Fibroblast of skin of scalp (primary cell): ENCODE measurements at regions not wholly inside any gene's neighbourhood (a gene's known extent, or its start where the extent isn't known, plus 50 kb on each side); places are given as distances from the start of the nearest gene placed in this dataset.

Experiments
- DNase-seq: peaks from one replicate; pipeline ENCODE4 v3.0.0-alpha.2; 2013

DNA sequence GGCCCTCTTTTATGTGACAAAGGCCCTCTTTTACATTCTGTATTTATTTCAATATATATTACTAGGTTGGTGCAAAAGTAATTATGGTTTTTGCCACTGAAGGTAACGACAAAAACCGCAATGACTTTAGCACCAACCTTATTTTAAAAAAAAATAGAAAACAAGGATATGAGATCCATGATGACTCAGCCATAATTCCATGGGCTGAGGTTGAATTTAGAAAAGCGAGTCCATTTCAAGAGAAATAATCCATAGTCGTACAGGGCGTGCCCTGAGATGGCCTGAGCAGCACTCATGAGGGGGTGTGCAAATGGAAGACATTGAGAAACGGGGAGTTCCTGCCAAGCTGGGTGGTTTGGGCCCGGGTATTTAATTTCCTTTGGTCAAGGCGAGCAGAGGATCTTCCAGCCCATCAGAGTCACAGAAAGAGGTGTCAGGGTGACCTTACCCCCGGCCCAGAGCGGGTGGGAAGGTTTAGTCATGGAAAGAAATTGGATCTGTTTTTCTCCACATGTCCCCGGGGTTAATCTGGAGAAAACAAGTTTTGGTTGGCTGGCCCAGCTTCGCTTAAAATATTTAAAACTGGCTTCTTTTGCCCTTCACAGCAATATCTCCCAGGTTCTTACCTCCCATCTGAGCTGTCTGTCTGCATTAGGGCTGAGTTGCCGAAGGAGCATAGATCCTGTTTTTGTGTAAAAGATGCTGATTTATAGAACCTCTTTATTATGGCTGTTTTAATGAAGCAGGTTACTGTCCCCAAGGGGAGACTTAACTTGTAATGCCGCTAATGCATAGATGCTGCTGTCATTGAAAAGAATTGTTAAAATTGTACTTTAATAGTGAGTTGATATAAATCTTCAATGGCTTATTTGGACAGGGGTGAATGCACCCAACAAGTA is 255.6 kb downstream of the PREX1 start:
- no peak for DNase-seq

DNA sequence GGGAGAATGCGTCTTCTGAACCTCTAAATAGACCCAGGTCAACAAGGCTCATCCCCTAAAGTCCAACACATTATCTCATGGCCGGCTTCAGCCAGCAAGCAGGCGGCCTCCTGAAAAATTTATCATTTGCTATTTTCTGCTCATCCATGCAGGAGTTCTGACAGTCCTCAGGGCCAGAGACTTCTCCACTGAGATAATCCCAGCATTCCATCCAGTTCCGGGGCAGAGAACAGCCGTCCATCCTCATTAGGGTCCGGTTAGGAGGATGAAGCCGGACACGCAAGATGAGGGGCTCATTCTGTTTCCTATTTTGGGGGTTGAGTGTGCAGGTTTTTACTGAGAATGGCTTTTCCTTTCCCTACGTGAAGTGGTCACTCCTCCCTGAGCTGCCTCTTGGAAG is 258.1 kb downstream of the PREX1 start:
- no peak for DNase-seq

DNA sequence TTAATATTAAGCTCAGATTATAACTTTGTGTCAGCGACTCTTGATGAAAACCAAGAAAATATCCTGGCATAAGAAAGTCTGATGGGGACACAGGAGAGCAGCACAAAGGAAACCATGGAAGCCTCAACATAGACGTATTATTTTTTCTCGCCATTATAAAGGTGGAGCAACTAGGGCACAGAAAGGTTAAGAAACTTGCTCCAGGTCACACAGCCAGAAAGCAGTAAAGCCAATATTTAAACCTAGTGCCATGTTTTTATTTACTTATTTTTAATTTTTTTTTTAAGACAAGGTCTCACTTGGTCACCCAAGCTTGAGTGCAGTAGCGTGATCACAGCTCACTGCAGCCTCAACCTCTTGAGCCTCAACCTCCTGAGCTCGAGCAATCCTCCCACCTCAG is 259.3 kb downstream of the PREX1 start:
- no peak for DNase-seq

DNA sequence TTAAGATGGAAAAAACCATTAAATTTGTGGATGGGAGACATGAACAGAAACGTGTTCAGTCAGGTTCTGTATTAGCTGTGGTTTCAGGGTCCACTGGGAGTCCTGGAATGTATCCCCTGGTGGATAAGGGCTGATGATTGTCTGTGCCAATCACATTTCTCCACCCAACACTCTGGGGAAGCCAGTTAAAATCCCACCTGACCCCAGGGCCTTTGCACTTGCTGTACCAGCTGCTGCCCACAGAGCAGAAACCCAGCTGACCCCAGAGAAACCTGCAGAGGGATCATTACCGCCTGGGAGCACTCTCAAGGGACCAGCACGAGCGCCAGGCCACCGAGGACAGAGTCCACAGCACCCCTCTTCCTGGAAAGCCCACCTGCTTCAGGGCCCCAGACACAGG is 260.7 kb downstream of the PREX1 start:
- no peak for DNase-seq

DNA sequence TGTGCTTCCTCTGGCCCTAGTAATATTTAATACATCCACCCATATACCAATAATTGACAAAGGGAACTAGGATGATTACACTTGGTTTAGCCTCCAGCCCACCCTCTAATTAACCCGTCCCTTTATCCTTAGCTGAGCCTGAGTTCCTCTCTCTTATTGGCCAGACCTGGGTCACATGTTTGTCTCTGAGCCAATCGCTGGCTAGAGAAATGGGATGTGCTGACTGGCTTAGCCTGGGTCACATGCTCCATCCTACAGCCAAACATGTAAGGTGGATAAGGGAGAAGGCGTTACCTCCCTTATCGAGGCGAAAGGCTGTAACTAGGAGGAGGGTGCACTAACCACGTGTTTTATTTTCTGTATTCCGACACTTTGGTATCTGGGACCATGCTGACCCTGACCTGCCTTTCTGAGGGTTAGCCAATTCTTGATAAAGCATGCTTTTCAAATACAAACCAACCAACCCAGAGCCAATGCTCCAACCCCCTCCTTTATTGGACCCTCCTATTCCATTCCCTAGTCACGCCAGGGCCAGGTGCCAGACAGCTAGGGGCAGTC is 262.7 kb downstream of the PREX1 start:
- no peak for DNase-seq

DNA sequence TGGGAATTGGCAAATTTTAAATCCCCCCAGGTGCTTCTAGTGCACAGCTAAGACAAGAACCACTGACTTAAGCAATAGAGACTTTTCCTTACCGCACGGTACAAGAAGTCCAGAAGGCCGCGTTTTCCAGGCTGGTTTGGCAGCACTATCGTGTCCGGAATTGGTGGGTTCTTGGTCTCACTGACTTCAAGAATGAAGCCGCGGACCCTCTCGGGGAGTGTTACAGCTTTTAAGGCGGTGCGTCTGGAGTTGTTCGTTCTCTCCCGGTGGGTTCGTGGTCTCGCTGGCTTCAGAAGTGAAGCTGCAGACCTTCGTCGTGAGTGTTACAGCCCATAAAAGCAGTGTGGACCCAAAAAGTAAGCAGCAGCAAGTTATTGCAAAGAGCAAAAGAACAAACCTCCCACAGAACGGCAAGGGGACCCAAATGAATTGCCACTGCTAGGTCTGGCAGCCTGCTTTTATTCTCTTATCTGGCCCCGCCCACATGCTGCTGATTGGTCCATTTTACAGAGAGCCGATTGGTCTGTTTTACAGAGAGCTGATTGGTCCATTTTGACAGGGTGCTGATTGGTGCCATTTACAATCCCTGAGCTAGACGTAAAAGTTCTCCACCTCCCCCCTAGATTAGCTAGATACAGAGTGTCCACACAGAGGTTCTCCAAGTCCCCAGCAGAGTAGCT is 264.5 kb downstream of the PREX1 start:
- DNase-seq, result no peak

DNA sequence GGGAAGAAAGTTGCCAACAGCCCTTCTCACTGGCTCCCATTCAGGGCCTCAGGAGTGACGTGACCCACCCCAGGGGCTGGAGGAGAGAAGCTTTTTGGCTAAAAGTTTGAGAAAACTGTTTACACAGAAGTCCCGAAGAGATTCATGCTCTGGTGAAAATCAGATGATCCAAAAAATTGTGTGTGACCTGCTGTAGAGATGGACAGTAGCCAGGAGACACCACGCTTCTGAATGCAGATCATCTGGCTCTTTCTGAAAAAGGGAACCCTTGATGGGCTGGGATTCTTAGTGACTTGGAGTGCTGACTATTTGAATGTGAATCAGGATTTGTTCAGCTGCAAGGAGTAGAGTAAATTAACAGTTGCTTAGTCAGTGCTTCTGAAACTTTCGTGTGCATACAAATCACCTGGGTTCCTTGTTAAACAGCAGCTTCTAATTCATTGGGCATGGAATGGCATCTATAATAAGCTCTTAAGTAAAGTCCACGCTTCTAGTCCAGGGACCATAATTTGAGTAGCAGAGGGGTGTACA is 265.1 kb downstream of the PREX1 start:
- DNase-seq, result no peak

DNA sequence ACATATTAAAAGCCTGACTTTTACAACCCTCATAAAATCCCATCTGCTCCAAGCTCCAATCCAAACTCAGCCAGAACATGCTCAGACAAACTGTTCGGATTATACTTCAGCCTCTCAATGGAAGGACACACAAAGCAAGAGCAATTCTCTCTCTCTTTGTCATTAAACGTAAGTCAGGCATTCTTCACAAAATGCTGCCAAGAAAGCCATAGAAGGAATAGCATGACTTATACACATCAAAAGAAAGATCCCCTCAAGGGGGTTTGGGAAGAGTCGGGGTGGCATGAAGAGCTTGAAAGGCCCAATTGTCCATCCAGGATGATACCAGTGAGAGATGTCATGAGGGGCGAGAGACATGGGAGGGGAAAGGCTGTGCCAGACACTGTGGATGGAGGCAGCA is 268.9 kb downstream of the PREX1 start:
- DNase-seq, result no peak

DNA sequence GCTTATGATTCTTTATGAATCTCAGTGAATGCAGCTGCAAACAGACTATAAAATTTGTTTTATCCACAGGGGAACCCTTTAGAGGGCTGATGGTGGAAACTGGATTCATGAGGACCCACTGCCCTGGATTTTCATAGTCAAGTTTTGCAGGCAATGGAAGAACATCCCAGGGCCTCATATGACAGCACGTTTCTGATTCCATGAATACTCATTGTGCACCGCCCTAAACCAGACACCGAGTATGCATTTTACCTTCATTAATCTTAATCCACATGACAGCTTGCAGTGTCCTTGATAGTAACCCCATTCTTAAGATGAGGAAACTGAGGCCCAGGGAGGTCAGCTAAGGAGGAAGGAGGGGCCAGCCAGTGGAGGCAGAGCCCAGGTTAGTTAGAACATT is 270.4 kb downstream of the PREX1 start:
- no peak for DNase-seq

DNA sequence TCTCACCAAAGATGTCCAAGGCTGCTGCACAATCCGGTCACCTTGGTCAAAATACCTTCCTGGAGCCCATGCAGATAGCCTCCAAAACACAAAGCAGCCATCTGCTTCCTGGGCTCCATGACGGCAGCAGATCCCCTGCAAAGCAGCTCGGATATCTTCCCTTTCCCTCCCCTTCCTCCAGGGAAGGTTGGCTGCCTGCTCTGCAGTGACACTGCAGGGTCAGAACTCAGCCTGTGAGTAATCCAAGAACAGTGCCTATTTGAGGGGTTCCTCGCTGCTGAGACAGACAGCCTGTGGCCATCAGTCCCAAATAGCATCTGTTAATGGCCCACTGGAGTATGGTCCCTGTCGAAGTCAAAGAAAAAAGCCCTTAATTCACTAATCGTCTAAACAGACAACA is 270.8 kb downstream of the PREX1 start:
- no peak for DNase-seq

DNA sequence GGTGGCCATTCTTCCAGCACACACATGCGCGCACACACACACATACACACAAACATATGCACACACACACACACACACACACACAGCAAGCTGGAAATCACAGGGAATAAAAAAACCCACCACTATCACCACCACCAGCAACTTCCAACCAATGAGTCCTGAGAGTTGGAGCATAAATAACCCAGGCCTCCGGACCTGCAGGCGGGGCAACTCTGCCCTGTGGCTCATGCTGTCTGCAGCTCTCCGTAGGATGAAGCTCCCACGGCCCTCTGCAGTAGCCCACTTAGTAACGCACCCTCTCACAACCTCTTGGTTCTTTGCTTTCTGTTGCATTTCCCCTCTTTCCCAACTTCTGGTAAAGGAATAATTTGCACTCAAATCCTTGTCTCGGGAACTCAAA is 275.2 kb downstream of the PREX1 start:
- no peak for DNase-seq

DNA sequence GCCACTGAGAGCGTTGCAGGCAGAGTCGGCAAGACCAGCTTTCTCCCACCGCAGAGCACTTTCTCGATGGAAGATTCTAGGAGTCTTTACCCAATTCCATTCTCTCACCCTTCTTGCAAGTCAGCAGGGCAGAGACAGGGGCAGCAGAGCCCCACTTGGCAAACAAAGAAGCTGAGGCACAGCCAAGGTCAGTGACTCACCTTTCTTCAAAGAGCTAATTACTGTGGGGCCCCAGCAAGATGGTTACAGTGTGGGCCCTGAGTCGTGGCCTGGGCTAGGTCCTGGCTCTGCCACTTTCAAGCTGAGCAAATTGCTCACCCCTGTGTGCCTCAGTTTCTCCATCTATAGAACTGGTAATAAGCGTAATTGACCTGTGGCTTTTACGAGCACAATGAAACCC is 277.0 kb downstream of the PREX1 start:
- DNase-seq, result no peak

DNA sequence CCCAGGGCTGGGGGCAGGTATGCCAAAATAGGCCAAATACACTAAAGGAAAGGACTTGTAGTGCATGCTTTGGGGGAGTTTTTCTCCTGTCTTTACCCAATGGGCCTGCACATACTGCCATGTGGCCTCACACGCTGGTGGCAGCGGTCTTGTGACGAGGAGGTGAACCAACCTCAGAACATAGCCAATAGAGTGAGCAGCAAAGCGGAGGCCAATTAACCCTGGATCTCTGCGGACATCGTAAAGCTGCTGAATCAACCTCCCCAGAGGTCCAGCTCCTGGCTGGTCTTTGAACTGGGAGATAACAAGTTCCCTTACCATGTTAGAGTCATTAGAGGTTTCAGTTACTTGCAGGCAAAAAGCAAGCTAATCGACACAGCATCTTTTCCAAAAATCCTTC is 280.1 kb downstream of the PREX1 start:
- no peak for DNase-seq

DNA sequence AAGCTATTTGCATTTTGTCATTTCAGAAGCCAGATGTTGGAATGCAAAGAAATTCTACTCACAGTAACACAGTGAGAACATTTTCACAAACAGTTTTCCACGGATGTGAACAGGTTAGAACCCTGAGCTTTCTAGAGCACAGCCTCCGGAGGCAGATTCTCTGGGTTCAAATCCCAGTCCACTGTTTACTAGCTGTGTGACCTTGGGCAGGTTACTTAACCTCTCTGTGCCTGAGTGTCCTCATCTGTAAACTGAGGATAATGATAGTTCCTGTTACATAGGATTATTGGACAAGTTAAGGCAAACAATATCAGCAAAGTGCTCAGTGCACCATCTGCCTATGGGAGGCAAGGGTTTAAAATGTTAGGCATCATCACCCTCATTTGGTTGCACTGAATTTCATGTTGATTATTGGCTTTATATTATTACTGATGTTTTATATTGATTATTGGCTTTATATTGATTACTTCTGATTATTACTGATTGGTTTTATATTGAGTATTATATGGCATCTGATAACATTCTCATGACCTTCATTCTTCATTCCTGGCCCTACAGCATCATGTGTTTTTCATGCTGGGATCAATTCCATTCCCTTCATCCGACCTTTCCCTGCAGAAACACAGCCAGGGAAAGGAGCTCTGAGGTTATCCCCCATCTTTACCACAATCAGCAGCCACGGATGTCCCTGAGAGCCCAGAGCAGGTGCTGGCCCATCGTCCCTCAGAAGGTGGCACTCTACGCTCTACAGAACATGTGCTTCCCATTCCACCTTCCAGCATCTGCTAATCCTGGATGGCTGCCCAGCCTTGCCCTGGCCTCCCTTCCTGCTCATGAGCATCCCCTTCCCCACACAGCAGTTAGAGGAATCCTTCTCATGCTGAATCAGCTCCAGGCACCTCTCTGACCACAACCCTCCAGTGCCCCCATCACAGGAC is 283.1 kb downstream of the PREX1 start:
- DNase-seq, result no peak

DNA sequence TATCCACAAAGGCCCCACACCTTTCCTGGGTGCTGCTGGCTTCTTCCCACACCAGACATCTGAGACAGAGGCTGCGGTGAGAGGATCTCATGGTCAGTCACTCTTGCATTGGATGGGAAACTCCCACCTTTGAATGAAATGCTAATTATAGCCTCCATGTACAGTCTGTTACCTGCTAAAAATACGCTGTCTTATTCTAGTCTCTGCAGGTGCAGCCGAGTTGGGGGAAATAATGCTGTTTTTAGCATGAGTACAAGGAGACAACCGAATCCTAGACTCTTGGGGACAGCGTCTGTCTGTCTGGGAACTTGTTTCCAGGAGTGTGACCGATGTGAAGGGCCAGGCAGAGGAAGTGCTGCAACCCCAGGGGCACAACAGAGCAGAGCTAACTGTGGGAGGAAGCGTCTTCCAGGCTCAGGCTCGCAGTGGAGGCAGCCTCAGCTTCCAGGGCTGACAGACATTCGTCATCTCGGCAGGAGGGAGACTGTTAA is 286.2 kb downstream of the PREX1 start:
- no peak for DNase-seq

DNA sequence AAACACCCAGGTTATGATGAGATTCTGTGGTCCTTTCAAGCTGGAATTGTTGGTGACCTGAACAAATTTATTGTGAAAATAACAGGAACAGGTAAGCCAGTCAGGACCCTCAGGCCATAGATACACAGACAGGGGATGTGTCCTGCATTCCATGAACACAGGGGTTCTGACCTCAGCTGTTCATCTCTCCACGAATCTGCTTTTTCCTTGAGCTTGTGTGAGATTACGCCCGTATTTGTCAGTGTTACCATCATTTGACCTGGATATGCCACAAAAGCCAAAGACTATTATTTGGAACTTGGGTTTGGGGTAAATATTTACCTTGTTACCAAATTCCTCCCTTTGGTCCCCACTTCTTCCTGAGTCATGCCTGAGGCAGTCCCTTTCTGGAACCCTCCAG is 288.9 kb downstream of the PREX1 start:
- no peak for DNase-seq

DNA sequence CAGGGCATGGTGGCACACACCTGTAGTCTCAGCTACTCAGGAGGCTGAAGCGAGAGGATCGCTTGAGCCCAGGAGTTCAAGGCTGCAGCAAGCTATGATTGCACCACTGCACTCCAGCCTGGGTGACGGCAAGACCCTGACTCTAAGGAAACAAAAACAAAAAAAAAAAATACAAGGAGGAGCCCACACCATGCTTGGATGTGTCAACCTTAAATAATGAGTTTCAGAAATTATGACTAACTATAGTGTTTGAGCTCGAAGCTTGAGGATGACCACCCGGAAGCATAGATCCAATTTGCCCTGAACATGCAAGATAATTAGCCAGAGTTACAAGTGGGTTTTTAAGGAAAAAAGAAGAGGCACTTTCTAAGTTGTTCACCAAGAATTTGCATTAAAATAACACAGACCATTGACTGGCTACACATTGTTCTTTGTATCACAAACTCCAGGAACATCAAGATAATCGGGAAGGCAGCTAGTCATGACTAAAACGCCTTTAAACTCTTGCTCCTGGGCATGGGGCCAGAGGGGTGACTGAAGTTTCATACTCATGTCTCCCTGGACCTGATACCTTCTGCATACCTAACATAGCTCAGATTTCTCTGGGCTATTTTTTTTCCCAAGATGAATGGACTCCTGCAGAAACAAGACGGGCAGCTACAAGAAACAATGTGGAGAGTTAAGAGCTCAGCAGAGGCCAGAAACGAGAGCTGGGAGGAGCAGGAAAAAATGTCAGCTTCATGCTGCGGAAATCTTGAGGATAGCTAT is 289.6 kb downstream of the PREX1 start:
- peak; percentile 72 for DNase-seq

DNA sequence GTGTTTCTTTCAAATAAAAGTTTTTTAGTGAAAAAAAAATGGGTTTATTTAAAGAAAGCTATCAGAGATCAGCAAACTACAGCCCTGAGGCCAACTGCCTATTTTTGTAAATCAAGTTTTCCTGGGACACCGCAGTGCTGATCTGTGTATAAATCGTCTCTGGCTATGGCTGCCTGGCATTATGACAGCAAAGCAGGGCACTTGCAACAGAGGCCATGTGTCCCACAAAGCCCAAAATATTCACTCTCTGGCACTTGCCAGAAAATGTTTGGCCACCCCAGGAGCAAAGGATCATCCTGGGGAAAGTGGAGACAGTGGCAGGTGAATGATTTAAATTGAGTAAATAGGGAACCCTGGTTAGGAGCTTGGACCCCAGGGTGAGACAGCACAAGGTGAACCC is 291.6 kb downstream of the PREX1 start:
- DNase-seq, result no peak

DNA sequence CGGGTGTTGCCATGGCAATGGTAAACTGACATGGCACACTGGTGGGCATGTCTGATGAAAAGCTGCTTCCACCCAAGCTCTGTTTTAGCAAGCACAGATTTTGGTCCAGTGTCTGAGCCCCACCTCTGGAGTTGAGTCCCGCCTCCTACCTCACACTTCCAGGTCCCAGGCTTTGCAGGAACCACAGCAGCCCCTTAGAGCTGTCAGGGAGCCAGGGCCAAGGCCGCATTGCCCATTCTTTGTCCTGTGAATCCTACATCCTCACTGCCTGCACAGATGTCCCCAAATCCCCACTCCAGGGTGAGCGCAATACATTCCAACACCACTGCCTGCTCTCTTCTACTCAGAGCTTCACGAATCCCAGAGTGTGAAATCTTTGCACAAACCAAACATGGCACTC is 292.2 kb downstream of the PREX1 start:
- DNase-seq, result no peak

DNA sequence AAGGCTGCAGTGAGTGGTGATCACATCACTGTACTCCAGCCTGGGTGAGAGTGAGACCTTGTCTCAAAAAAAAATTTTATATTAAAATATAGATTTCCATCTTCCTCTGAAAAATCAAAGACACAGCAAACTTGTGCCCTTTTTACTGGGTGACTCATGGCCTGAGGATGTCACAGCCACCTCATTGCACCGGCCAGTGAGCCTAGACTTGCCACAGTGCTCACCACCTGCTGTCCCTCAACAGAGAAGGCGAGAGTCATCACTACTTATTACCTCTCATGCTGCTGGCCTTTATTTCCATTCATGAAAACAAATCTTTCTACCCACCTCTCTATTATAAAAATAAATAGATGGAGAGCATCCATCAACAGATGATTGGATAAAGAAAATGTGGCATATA is 295.8 kb downstream of the PREX1 start:
- DNase-seq, result no peak

DNA sequence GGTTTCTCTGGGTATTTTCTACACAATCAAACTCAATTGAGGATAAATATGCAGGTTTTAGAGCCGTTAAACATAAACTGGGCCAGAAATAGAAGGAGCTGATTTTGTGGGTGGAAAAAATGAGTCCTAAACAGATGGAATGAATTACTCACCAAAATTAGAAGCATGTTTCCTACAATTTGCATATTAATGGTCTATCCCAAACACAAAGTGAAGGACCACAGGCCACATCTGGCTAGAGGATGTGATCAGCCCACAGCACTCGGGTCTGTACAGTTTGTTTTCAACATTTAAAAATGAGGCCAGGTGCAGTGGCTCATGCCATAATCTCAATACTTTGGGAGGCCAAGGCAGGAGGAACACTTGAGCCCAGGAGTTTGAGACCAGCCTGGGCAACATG is 296.3 kb downstream of the PREX1 start:
- DNase-seq, result peak; percentile 9

DNA sequence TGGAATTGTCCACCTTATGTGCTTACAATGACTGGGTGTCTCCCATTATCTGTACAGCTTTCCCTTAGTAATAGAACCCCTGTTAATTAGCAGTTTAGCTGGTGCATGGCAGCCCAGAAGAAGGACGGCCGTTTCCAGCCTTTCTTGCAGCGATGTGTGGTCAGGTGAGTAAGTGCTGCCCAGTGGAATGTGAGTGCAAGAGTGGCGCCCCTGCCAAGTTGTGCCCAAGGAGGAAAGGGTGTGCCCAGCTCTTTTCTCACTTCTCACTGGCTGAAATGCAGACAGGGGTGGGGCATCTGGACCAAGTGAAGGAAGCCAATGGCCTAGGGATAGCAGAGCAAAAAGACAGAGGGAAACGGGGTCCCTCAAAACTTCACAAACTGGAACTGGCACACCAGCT is 296.8 kb downstream of the PREX1 start:
- DNase-seq, result no peak
